Astrocyte (in vitro differentiated cells and primary cell): ENCODE measurements at regions not wholly inside any gene's neighbourhood (a gene's known extent, or its start where the extent isn't known, plus 50 kb on each side); places are given as distances from the start of the nearest gene placed in this dataset.

ENCODE experiments used
- DNase-seq: peaks from one replicate; pipeline ENCODE4 v3.0.0-alpha.2; 2010; ENCODE audit warnings: low read depth
- FAIRE-seq: peaks from 2 replicates; lab custom pipeline; 2011; peaks lifted over from hg19 to GRCh38; lab: Jason Lieb, UNC
- H2AFZ ChIP-seq: 2 replicates; pipeline ENCODE4 v1.6.0; 2012; ENCODE audit warnings: low read depth, low read length, inconsistent platforms
- H3K27ac ChIP-seq: 2 replicates; pipeline ENCODE4 v1.5.1; 2011; ENCODE audit warnings: low read depth, low read length, inconsistent platforms
- H3K27me3 ChIP-seq: 2 replicates; pipeline ENCODE4 v1.6.0; 2011; ENCODE audit warnings: low read length, inconsistent platforms; ENCODE audit not compliant: insufficient read depth
- H3K36me3 ChIP-seq: 2 replicates; pipeline ENCODE4 v1.5.1; 2011; ENCODE audit warnings: low read length, inconsistent platforms; ENCODE audit not compliant: insufficient read depth
- H3K4me1 ChIP-seq: 2 replicates; pipeline ENCODE4 v1.5.1; 2011; ENCODE audit warnings: low read length, inconsistent platforms; ENCODE audit not compliant: insufficient read depth
- H3K4me2 ChIP-seq: 2 replicates; pipeline ENCODE4 v1.6.0; 2012; ENCODE audit warnings: low read length, inconsistent platforms
- H3K4me3 ChIP-seq: 2 replicates; pipeline ENCODE4 v1.5.1; 2011; ENCODE audit warnings: low read depth, mild to moderate bottlenecking, low read length, inconsistent platforms; ENCODE audit not compliant: insufficient read depth
- H3K79me2 ChIP-seq: 2 replicates; pipeline ENCODE4 v1.6.0; 2012; ENCODE audit warnings: mild to moderate bottlenecking, low read length, inconsistent platforms; ENCODE audit not compliant: insufficient read depth
- H3K9ac ChIP-seq: 2 replicates; pipeline ENCODE4 v1.6.0; 2012; ENCODE audit warnings: mild to moderate bottlenecking, low read length, inconsistent platforms
- H3K9me3 ChIP-seq: 2 replicates; pipeline ENCODE4 v1.5.1; 2012; ENCODE audit warnings: low read depth, mild to moderate bottlenecking, low read length, inconsistent platforms; ENCODE audit not compliant: insufficient read depth
- H4K20me1 ChIP-seq: 2 replicates; pipeline ENCODE4 v1.6.0; 2012; ENCODE audit warnings: low read length, inconsistent platforms; ENCODE audit not compliant: insufficient read depth
- H3K27ac Mint-ChIP-seq: one replicate; pipeline ENCODE4 v1.8.0; 2021; ENCODE audit warnings: mild to moderate bottlenecking, mixed read lengths; ENCODE audit not compliant: unreplicated experiment
- H3K27me3 Mint-ChIP-seq: one replicate; pipeline ENCODE4 v1.8.0; 2021; ENCODE audit warnings: low read depth, mixed read lengths; ENCODE audit not compliant: unreplicated experiment
- H3K36me3 Mint-ChIP-seq: one replicate; pipeline ENCODE4 v1.8.0; 2021; ENCODE audit warnings: low read depth, mixed read lengths; ENCODE audit not compliant: unreplicated experiment
- H3K4me1 Mint-ChIP-seq: one replicate; pipeline ENCODE4 v1.8.0; 2021; ENCODE audit warnings: low read depth, mixed read lengths; ENCODE audit not compliant: unreplicated experiment
- H3K4me3 Mint-ChIP-seq: one replicate; pipeline ENCODE4 v1.8.0; 2021; ENCODE audit warnings: mild to moderate bottlenecking, moderate library complexity, mixed read lengths; ENCODE audit not compliant: unreplicated experiment
- H3K9me3 Mint-ChIP-seq: one replicate; pipeline ENCODE4 v1.8.0; 2021; ENCODE audit warnings: mild to moderate bottlenecking, mixed read lengths; ENCODE audit not compliant: unreplicated experiment
- CTCF ChIP-seq: IDR thresholded peaks from 2 replicates; pipeline ENCODE4 v1.5.1; 2011; ENCODE audit warnings: low read depth, mild to moderate bottlenecking, inconsistent platforms, low read length, moderate library complexity; ENCODE audit not compliant: insufficient read depth
- EZH2 ChIP-seq: IDR thresholded peaks from 2 replicates; pipeline ENCODE4 v1.6.1; 2012; ENCODE audit warnings: mild to moderate bottlenecking, low read length, inconsistent platforms; ENCODE audit not compliant: insufficient read depth

- no peak for TF ChIP-seq CTCF
- no peak for TF ChIP-seq EZH2
- no peak for FAIRE-seq
Measured at GRCh38 chr2:43098539-43098938, 127.9 kb downstream of the ZFP36L2 start.

GRCh38 chr2:43097644-43098408, 128.6 kb downstream of the ZFP36L2 start:
- no peaks in the 10 kb centered on the region for H3K36me3 ChIP-seq
- Mint-ChIP-seq H3K27me3 (no peaks in the 10 kb centered on the region), H3K4me3 (no peak overlapping the region), H3K4me1 (peaks cover 8% of the 10 kb centered on the region), H3K36me3 (peaks cover 7% of the 10 kb centered on the region), H3K27ac (no peak overlapping the region), H3K9me3 (peaks cover 32% of the 10 kb centered on the region)
- no peak overlapping the region for H3K27ac ChIP-seq
- no peaks in the 10 kb centered on the region for H3K27me3 ChIP-seq
- H3K4me2 ChIP-seq: no peak overlapping the region
- DNase-seq (no peak), FAIRE-seq (no peak)
- no peaks in the 10 kb centered on the region for H4K20me1 ChIP-seq
- no peak overlapping the region for H3K4me3 ChIP-seq
- H3K9ac ChIP-seq: no peak overlapping the region
- H3K9me3 ChIP-seq: peaks cover 3% of the 10 kb centered on the region
- peaks cover 11% of the 10 kb centered on the region for H3K4me1 ChIP-seq
- no peaks in the 10 kb centered on the region for H3K79me2 ChIP-seq
- no peak overlapping the region for H2AFZ ChIP-seq
- TF ChIP-seq CTCF: no peak
- no peak for TF ChIP-seq EZH2

More at GRCh38 chr2:43098539-43098938, 127.9 kb downstream of the ZFP36L2 start:
- Histone ChIP-seq H3K27ac (no peak overlapping the region), H3K9ac (no peak overlapping the region), H3K4me1 (peaks cover 11% of the 10 kb centered on the region), H3K36me3 (no peaks in the 10 kb centered on the region), H3K4me3 (no peak overlapping the region), H3K9me3 (peaks cover 3% of the 10 kb centered on the region), H3K27me3 (no peaks in the 10 kb centered on the region), H3K4me2 (no peak overlapping the region), H2AFZ (no peak overlapping the region), H3K79me2 (no peaks in the 10 kb centered on the region), H4K20me1 (no peaks in the 10 kb centered on the region)
- Mint-ChIP-seq H3K4me3 (no peak overlapping the region), H3K9me3 (peaks cover 34% of the 10 kb centered on the region), H3K27me3 (no peaks in the 10 kb centered on the region), H3K27ac (no peak overlapping the region), H3K4me1 (peaks cover 9% of the 10 kb centered on the region), H3K36me3 (peaks cover 5% of the 10 kb centered on the region)
- no peak for DNase-seq
